Heart left ventricle (tissue), 13 donors: ENCODE measurements at regions not wholly inside any gene's neighbourhood (a gene's known extent, or its start where the extent isn't known, plus 50 kb on each side); places are given as distances from the start of the nearest gene placed in this dataset.

Experiments used
- POLR2A ChIP-seq, 2 donors: fragments of 450-650 bp; IDR thresholded peaks; one replicate each; pipeline ENCODE4 v1.6.1; 2017; ENCODE audit warnings: antibody characterized with exemption in 2 of 2, mild to moderate bottlenecking in 2 of 2, moderate library complexity in 2 of 2
- TF ChIP-seq, protein P1 (sequence below), 12 donors: fragments of 200-600 bp; sonication (generic) in 4 of 12; IDR thresholded peaks; one replicate each; pipeline versions ENCODE4 v1.5.0 to v1.8.0; 2018 to 2022; ENCODE audit warnings: antibody characterized with exemption in 12 of 12, mild to moderate bottlenecking in 5 of 12
- donor health status: ischemic (EF 13 %, LVEDD 7.1; RV severe dilation, severe dysfunction).
- donor health status: DM: no; HTN: yes; CAD: no.
- donor health status: DM: no; HTN: no; CAD: no.
- donor health status: ischemic (EF 25% LVEDD 6.9; RV normal size, moderate dysfunction).
- donor health status: ischemic (EF 25% LVEDD 5.7; RV mildly dilated, moderate dysfunction).
- donor health status: ischemic (EF 35%, LVEDD 5.7; RV mildly dilated, moderate dysfunction).
- donor health status: nonischemic (EF 11% LVEDD 7.7; RV severe dilation, severe dysfunction).
- donor health status: DM: yes; HTN: yes; CAD: no.
- donor health status: PGD.
- donor health status: ischemic (EF 29% LVEDD 5.4; RV normal size, mild dysfunction).
- donor health status: nonischemic (EF 23%, LVEDD 6.1; RV moderate dilation, normal function).

DNA sequence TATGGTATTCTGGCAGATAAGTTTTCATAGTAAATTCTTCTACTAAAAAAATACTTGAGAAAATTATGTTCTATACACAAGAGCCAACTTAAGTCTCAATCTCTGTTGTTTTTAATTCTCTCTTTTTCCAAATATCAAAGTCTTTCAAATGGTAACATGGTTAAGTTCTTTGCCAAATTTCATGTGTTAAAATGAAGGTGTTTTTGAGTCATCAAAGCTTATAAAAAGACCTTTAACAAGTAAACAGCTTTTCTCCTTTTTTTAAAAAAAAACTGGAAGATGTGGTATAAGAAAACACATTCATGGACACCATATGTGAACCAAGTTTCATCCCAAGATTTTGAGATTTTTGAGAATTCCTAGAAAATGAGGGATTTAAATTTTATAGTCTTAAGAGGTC lies 111.3 kb downstream of the FOXG1 start:
- TF ChIP-seq, protein P1, sequence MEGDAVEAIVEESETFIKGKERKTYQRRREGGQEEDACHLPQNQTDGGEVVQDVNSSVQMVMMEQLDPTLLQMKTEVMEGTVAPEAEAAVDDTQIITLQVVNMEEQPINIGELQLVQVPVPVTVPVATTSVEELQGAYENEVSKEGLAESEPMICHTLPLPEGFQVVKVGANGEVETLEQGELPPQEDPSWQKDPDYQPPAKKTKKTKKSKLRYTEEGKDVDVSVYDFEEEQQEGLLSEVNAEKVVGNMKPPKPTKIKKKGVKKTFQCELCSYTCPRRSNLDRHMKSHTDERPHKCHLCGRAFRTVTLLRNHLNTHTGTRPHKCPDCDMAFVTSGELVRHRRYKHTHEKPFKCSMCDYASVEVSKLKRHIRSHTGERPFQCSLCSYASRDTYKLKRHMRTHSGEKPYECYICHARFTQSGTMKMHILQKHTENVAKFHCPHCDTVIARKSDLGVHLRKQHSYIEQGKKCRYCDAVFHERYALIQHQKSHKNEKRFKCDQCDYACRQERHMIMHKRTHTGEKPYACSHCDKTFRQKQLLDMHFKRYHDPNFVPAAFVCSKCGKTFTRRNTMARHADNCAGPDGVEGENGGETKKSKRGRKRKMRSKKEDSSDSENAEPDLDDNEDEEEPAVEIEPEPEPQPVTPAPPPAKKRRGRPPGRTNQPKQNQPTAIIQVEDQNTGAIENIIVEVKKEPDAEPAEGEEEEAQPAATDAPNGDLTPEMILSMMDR (IDR thresholded peaks at IDR 0.05): no peak
- no peak for TF ChIP-seq POLR2A (IDR thresholded peaks at IDR 0.05)
